ENCODE measurements at regions not wholly inside any gene's neighbourhood (a gene's known extent, or its start where the extent isn't known, plus 50 kb on each side); places are given as distances from the start of the nearest gene placed in this dataset.

DNA sequence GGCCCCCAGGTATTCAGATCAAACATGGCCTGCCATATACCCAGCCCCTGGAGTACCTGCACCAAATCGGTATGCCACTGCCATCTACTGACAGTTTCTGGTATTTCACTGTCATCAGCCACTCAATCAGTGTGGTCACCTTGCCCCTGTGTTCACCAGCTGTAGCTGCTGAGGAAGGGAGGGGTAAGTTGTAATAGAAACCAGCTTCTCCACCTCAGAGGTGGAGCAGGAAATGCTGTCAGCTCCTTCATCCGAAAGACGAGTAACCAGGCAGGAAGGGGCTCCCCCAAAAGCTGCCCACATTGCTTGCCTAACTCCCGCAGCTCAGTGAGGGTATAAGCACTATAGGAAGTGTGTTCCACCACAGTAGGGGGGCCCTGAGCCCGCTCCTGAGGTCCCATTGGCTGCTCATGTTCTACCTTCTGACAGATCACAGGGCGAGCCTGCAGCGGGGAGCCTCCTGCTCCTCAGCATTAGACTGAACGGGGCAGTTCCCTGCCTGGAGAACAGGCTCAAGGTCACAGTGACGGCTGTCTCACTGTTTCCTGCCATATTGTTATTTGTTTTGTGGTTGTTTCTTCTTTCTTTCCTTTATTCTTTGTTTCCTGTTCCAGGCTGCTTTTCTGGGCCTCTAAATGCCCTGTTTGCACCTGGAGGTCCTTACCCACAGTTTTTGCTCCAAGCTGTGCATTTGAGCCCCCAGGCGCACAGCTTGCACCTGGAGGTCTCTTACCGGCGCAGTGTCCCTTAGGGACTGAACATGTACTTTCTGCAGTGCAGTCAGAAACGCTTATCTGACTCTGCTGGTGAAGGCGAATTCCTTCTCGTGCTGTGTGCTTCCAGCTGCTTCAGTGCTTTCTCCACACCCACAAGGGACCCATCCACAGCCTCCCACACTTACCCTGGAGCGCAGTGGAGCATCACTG, 1638.3 kb downstream of the MRPL39 start:
- Histone ChIP-seq H3K9me3 (ENCODE audit: control insufficient read depth, insufficient read depth, low read length) (peaks cover 14% of the 10 kb centered on the region), H3K36me3 (ENCODE audit: control insufficient read depth, insufficient read depth, low read length) (no peaks in the 10 kb centered on the region), H3K9ac (ENCODE audit: low read depth, low read length) (no peak overlapping the region), H3K4me1 (ENCODE audit: control insufficient read depth, insufficient read depth, low read length) (no peaks in the 10 kb centered on the region), H3K27me3 (ENCODE audit: control insufficient read depth, insufficient read depth, low read length) (no peaks in the 10 kb centered on the region), H3K4me3 (ENCODE audit: low read depth, low read length) (no peak overlapping the region)

DNA sequence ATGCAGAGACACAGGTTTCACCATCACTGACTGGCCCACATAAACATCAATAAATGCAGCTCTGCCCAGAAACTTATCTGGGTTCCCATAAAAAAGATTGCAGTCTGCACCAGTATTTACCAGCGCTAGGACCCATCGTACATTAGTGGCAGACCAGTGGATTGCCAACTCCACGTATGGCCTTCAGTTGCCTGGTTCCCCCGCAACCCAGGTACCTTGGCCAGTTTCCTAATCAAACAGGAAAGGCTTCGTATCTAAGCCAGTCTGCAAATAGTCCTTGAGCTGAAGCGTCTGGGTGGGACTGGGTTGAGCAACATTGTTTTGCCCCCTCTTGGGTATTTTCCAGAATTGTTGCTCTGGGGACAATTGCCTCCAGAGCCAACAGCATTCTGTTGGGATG, 1639.3 kb downstream of the MRPL39 start:
- H3K4me1 ChIP-seq (ENCODE audit: control insufficient read depth, insufficient read depth, low read length), result no peaks in the 10 kb centered on the region
- H3K9ac ChIP-seq (ENCODE audit: low read depth, low read length), result no peak overlapping the region
- H3K27me3 ChIP-seq (ENCODE audit: control insufficient read depth, insufficient read depth, low read length), result no peaks in the 10 kb centered on the region
- H3K9me3 ChIP-seq (ENCODE audit: control insufficient read depth, insufficient read depth, low read length), result peaks cover 13% of the 10 kb centered on the region
- H3K4me3 ChIP-seq (ENCODE audit: low read depth, low read length), result no peak overlapping the region
- H3K36me3 ChIP-seq (ENCODE audit: control insufficient read depth, insufficient read depth, low read length), result no peaks in the 10 kb centered on the region

DNA sequence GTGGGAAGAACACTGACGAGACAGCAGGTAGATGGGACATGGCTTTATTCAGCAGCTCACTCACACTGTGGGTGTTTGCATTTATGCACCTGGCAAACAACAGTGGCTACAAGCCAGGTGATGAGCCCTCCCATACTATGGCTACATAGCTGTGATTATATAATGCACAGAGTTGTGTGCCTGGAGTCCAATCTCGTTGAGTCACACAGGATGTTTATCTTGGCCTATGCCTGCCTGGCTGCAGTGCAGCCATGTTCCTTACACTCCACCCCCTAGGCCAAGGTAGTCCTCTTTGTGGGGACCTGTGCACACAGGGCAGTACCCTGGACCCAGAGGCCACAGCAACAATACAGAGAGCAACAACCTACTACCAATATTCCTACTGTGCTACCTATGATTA, 1643.8 kb downstream of the MRPL39 start:
- Histone ChIP-seq H3K4me1 (ENCODE audit: control insufficient read depth, insufficient read depth, low read length) (no peaks in the 10 kb centered on the region), H3K9ac (ENCODE audit: low read depth, low read length) (no peak overlapping the region), H3K4me3 (ENCODE audit: low read depth, low read length) (no peak overlapping the region), H3K27me3 (ENCODE audit: control insufficient read depth, insufficient read depth, low read length) (no peaks in the 10 kb centered on the region), H3K9me3 (ENCODE audit: control insufficient read depth, insufficient read depth, low read length) (peaks cover 26% of the 10 kb centered on the region), H3K36me3 (ENCODE audit: control insufficient read depth, insufficient read depth, low read length) (no peaks in the 10 kb centered on the region)

DNA sequence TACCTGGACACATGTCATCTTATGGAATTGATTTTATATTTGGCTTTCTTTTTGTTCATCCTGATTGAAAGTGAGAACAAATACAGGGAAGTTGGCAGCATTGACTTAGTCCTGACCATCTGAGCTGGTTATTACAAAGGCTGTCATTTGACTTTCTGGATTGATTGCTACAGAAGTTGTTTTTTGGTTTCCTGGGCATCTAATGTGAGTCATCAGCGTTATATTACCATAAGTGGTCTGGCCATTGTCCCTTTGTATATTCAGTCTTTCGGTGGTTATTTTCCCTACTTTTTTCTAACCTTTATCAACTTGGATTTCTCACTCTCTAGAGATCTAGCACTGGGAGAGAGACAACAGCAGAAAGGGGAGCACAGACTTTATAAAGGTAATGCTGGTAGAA, 1646.5 kb downstream of the MRPL39 start:
- Histone ChIP-seq H3K4me1 (ENCODE audit: control insufficient read depth, insufficient read depth, low read length) (no peaks in the 10 kb centered on the region), H3K9me3 (ENCODE audit: control insufficient read depth, insufficient read depth, low read length) (peaks cover 19% of the 10 kb centered on the region), H3K9ac (ENCODE audit: low read depth, low read length) (no peak overlapping the region), H3K27me3 (ENCODE audit: control insufficient read depth, insufficient read depth, low read length) (no peaks in the 10 kb centered on the region), H3K4me3 (ENCODE audit: low read depth, low read length) (no peak overlapping the region), H3K36me3 (ENCODE audit: control insufficient read depth, insufficient read depth, low read length) (no peaks in the 10 kb centered on the region)

DNA sequence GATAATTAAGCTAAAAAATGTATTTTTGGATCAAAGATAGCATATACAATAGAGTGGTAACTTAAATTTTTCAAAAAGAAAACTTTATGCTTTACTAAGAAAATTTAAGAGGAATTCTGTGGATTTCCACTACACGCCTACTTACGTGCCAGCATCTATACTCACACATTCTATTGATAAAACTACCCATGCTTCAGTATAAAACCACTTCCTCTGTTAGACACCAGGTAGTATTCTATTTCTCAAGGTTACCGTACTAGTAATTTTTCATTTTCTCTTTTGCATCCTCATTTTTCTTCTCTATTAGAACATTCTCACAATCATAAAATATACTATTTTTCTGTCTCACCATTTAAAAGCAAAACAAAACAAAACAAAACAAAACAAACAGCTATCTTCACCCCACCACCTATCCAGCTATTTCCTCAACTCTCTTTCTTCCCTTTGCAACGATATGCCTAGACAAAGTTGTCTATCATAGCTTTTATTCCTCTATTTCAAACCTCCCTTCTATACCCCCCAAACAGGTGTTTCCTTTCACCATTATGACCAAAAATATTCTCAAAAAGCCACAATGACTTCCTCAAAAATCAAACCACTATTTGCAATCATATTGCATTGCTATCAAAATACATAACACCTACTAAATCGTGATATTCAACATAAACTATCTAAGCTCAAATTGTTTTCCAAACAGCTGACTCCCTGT, 1652.0 kb downstream of the MRPL39 start:
- no peaks in the 10 kb centered on the region for H3K27me3 ChIP-seq (ENCODE audit: control insufficient read depth, insufficient read depth, low read length)
- no peak overlapping the region for H3K4me3 ChIP-seq (ENCODE audit: low read depth, low read length)
- no peak overlapping the region for H3K9ac ChIP-seq (ENCODE audit: low read depth, low read length)
- H3K4me1 ChIP-seq (ENCODE audit: control insufficient read depth, insufficient read depth, low read length), result no peaks in the 10 kb centered on the region
- H3K36me3 ChIP-seq (ENCODE audit: control insufficient read depth, insufficient read depth, low read length), result no peaks in the 10 kb centered on the region
- peaks cover 11% of the 10 kb centered on the region for H3K9me3 ChIP-seq (ENCODE audit: control insufficient read depth, insufficient read depth, low read length)

DNA sequence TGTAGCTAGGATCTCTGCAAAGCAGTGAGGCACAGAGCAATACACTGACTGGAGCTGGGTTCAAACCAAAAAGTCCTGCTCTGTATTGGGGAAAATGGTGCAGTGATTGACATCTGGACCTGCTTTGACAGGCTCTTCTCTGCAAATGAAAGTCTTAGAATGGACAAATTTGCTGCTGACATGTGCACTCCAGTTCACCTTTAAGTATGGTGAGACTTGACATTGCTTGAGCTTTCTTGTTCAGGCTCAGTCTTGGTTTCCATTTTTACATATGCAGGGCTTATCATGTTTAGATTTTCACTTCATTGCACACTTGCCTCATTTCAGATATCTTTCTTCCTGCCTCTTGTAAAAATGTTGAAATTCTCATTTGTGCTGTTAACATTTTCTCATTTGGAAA, 1655.0 kb downstream of the MRPL39 start:
- Histone ChIP-seq H3K36me3 (ENCODE audit: control insufficient read depth, insufficient read depth, low read length) (no peaks in the 10 kb centered on the region), H3K4me3 (ENCODE audit: low read depth, low read length) (no peak overlapping the region), H3K9ac (ENCODE audit: low read depth, low read length) (no peak overlapping the region), H3K9me3 (ENCODE audit: control insufficient read depth, insufficient read depth, low read length) (peaks cover 10% of the 10 kb centered on the region), H3K27me3 (ENCODE audit: control insufficient read depth, insufficient read depth, low read length) (no peaks in the 10 kb centered on the region), H3K4me1 (ENCODE audit: control insufficient read depth, insufficient read depth, low read length) (no peaks in the 10 kb centered on the region)

DNA sequence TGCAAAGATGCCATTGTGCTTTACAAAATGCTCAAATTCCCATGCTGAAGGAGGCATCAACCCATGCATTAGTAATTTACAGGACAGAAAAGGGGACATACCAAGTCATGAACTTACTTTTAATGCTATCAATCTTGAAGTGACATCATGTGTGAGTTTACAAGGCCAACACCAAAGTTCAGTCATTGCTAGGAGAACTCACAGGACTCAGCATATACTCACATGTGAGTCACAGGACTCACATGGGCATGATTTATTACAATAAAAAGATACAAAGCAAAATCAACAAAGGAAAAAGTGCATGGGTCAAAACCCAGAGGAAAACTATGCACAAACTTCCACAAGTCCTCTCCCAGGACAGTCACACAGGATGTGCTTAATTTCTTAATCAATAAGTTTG, 1656.0 kb downstream of the MRPL39 start:
- Histone ChIP-seq H3K9ac (ENCODE audit: low read depth, low read length) (no peak overlapping the region), H3K36me3 (ENCODE audit: control insufficient read depth, insufficient read depth, low read length) (no peaks in the 10 kb centered on the region), H3K27me3 (ENCODE audit: control insufficient read depth, insufficient read depth, low read length) (no peaks in the 10 kb centered on the region), H3K9me3 (ENCODE audit: control insufficient read depth, insufficient read depth, low read length) (peaks cover 10% of the 10 kb centered on the region), H3K4me1 (ENCODE audit: control insufficient read depth, insufficient read depth, low read length) (no peaks in the 10 kb centered on the region), H3K4me3 (ENCODE audit: low read depth, low read length) (no peak overlapping the region)

DNA sequence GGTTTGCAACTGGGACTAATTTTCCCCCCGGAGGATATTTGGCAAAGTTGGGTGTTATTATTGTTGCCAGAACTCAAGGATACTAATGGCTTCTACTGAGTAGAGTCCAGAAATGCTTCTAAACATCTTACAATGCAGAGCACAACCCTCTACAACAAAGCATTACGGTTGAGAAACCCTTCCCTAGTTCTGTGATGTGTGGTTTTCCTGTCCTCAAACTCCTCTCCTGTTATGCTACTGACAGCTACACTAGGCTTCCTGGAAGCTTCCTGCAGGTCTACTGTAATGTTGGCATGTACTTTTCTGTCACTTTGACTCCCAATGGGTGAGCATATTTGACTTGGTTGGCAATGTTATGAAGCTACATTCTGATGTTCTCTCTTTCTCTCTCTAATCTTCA, 1656.9 kb downstream of the MRPL39 start:
- no peak overlapping the region for H3K9ac ChIP-seq (ENCODE audit: low read depth, low read length)
- no peaks in the 10 kb centered on the region for H3K4me1 ChIP-seq (ENCODE audit: control insufficient read depth, insufficient read depth, low read length)
- H3K9me3 ChIP-seq (ENCODE audit: control insufficient read depth, insufficient read depth, low read length), result peaks cover 10% of the 10 kb centered on the region
- no peak overlapping the region for H3K4me3 ChIP-seq (ENCODE audit: low read depth, low read length)
- no peaks in the 10 kb centered on the region for H3K36me3 ChIP-seq (ENCODE audit: control insufficient read depth, insufficient read depth, low read length)
- H3K27me3 ChIP-seq (ENCODE audit: control insufficient read depth, insufficient read depth, low read length), result no peaks in the 10 kb centered on the region

DNA sequence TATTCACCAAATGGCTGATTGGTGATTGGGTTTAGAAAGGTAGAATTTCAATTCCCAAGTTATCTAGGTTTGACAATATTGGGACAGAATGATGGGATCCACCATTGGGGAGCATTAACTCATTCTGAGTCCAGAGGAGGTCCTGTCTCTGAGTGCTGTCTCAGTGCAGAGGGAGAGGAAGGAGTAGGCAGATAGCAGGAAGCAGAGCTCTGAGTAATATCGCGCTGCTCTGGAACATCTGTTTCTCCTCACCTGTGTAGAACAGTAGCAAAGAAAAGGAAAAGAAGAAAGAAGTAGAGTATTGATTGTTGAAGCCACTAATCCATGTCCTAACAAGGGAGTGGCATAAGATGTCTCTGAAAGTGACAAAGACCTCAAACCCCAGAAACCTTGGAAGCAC, 1657.8 kb downstream of the MRPL39 start:
- peaks cover 10% of the 10 kb centered on the region for H3K9me3 ChIP-seq (ENCODE audit: control insufficient read depth, insufficient read depth, low read length)
- no peaks in the 10 kb centered on the region for H3K4me1 ChIP-seq (ENCODE audit: control insufficient read depth, insufficient read depth, low read length)
- H3K4me3 ChIP-seq (ENCODE audit: low read depth, low read length), result no peak overlapping the region
- no peaks in the 10 kb centered on the region for H3K36me3 ChIP-seq (ENCODE audit: control insufficient read depth, insufficient read depth, low read length)
- H3K9ac ChIP-seq (ENCODE audit: low read depth, low read length), result no peak overlapping the region
- H3K27me3 ChIP-seq (ENCODE audit: control insufficient read depth, insufficient read depth, low read length), result no peaks in the 10 kb centered on the region

DNA sequence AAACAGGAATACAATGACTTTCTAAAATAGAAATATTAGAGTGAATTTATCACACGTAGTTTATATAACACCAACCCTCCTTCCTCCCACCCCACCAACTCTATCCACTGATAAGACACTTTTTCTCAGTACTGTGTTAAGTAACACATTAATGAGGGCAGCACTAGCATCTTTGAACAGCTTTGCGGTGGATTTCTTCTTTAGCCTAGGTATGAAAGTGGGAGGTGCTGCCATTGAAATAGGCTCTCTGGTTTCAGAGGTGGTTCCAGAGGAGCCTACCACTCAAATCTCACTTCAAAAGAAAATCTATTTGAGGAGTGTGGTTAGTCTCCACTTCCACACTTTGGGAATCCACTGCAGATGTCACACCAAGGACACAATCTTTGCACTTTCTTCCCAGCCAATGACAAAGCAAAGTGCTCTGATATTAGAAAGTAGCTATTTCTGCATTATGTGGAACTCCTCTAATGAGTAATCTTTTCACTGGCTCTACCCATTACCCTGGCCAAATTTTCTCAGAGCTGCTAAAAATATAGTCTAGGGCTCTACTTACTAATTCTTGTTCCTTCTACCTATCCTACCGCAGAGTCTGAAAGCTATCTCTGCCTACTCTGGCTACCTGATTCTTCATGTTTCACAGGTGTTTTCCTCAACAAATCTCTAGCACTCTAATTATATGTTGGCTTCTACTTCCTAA, 1667.8 kb downstream of the MRPL39 start:
- Histone ChIP-seq H3K4me1 (ENCODE audit: control insufficient read depth, insufficient read depth, low read length) (no peaks in the 10 kb centered on the region), H3K4me3 (ENCODE audit: low read depth, low read length) (no peak overlapping the region), H3K36me3 (ENCODE audit: control insufficient read depth, insufficient read depth, low read length) (no peaks in the 10 kb centered on the region), H3K27me3 (ENCODE audit: control insufficient read depth, insufficient read depth, low read length) (no peaks in the 10 kb centered on the region), H3K9me3 (ENCODE audit: control insufficient read depth, insufficient read depth, low read length) (peaks cover 12% of the 10 kb centered on the region), H3K9ac (ENCODE audit: low read depth, low read length) (no peak overlapping the region)

DNA sequence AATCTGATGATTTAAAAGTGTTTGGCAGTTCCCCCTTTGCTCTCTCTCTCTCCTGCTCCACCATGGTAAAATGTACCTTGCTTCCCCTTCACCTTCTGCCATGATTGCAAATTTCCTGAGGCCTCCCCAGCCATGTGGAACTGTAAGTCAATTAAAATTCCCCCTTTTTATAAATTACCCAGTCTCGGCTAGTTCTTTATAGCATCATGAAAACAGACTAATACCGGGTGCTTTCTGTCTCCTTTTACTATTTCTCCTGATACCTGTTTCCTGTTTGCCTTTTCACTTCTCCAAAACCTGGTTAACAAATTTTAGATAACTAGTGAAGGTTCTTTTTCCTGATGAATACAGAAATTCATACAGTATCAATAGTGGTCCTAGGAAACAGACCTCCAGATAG, 1670.3 kb downstream of the MRPL39 start:
- no peak overlapping the region for H3K4me3 ChIP-seq (ENCODE audit: low read depth, low read length)
- no peak overlapping the region for H3K9ac ChIP-seq (ENCODE audit: low read depth, low read length)
- H3K36me3 ChIP-seq (ENCODE audit: control insufficient read depth, insufficient read depth, low read length), result no peaks in the 10 kb centered on the region
- H3K27me3 ChIP-seq (ENCODE audit: control insufficient read depth, insufficient read depth, low read length), result no peaks in the 10 kb centered on the region
- H3K9me3 ChIP-seq (ENCODE audit: control insufficient read depth, insufficient read depth, low read length), result peaks cover 16% of the 10 kb centered on the region
- no peaks in the 10 kb centered on the region for H3K4me1 ChIP-seq (ENCODE audit: control insufficient read depth, insufficient read depth, low read length)
